ELF-1 (cell line): ENCODE measurements at regions not wholly inside any gene's neighbourhood (a gene's known extent, or its start where the extent isn't known, plus 50 kb on each side); places are given as distances from the start of the nearest gene placed in this dataset.

ENCODE experiments used
- DNase-seq: peaks from one replicate; pipeline ENCODE4 v3.0.0-alpha.2; 2016; ENCODE audit warnings: low read depth, low spot score

DNA sequence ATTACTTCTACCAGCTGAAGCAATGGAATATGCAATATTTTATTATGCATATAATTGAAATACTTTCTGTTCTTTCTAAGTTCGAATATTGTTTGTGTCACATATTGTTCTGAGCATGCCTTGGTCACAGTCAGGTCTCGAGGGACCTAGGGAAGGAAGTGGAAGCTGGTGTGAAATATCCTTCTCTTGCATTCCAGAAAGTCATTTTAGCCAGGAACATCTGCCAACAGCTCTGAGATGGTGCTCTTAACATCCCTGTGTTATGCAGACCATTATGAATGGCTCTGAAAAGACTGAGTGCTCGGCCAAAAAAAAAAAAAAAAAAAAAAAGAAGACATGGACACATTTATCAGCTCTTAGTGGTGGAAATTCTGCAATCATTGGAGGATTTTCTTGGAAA, 132.7 kb upstream of the JAG1 start:
- no peak for DNase-seq

DNA sequence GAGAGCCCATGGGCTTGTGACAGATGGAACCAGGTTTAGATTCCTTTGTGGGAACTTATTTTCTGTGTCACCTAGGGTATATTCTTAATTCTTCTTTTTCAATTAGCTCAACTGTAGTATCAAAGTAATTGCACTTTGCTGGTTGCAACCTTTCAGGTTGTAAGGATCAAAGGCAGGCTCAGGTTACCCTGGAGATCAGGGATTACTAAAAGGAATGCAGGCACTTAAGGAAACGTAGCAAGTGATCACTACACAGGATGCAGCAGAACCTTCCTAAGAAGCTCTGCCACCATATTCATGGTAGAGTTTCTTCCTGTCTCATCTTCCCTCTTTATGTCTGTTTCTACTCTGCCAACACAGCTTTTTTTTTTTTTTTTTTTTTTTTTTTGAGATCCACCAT, 133.2 kb upstream of the JAG1 start:
- DNase-seq, result no peak

DNA sequence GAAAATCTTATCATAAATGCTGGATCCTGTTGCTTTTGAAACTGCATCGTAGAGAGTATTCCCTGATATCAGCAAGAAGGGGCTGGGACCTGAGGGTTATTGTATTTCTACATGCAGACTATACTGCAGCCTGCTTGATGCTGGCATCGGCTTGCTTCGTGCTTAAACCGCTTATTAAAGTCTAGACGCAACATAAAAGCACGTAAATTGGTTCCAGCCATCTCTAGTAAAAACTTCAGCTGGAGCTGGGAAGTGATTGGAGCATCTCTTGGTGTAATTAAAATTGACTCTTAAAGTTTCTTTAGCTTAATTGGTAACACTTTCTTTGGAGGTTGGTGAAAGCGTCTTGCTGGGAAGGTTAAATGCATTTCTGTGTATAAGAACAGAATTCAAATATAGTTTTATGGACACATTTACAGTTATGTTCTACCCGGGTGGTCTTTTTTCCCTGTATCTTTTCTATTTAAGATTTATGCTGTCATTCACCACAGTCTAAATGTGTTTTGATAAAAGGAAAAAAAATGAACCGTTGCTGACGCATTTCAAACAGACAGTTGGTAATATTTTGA, 139.0 kb upstream of the JAG1 start:
- no peak for DNase-seq

DNA sequence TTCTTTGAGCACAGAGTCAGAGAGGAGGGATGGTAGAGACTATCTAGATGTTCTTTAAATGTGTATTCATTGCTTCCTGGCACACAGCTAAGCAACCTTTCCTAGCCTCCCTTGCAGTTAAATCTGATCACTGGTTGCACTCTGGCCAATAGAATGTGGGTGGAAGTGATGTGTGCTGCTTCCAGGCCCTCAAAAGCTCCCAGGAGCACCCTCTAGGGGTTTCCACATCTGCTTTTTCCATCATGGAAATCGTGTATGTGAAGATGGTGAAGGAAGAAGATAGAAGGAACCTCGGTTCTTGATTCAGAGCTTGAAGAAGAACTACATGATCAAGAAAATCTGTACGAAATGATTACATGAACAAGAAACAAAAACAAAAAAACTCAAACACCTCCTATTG, 149.8 kb upstream of the JAG1 start:
- no peak for DNase-seq

DNA sequence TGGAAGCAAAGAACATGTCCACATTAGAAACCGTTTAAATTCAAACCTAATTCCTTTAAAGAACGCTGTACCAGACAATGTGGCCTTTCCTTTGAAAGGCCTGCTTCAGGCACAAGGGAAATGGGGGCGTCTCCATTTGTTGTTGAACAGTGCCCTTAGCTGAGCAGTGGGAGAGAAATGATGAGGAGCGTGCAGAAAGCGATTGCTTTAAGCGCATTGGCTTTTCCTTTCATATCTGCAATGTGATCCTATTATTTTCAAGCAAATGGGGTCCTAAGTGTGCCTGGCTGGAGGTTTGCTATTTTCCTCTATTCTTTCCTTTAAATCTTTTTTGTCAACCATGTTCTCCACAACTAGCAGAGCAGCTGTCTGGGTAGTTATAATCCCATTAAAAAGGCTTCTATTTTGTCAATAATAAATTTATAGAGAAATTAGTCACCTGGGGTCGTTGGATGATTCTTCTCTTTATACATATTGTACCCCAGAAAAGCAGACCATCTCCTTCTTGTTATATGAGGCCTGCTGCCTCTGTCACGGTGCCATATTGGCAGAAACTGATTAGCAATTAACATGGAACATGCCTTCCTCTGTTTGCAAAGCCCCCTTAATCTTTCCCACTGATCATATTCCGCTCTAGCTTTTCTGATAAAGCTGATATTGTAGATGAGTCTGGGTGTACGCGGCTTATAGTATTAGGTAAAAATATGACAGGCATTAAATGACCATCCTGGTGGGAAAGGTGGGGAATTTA, 151.1 kb upstream of the JAG1 start:
- DNase-seq, result no peak

DNA sequence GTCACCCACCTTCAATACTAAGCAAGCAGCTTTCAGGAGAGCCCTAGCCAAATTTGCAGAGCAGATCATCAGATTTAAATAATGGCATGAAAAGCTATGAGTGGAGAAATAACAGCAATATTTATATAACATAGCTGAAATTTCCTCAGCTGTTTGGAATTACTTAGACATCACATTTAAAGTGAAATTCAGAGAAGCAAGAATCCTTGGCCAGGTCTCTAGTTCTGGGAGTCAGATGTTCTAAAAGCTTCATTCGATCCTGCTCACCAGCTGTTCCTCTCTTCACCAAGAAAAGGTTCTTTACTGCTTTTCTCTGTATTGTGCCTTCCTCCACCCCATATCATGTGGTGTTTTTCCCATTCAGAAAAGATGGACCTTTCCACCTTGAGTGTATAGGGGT, 152.3 kb upstream of the JAG1 start:
- no peak for DNase-seq

DNA sequence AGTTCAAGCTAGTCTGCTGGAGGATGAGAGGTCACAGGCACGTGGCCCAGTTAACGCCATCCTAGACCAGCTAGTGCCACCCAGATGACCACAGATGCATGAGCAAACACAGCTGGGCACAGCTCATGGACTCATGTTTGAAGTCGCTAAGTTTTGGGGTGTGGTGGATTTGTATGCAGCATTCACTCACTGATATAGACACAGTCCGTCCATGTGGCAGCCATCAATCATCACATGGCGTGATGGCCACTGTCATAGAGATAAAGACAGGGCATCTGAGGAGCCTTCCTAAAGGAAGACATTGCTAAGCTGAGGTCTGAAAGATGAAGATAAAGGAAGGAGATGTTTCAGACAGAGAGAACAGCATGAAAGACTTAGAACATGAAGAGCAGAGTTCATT, 154.4 kb upstream of the JAG1 start:
- no peak for DNase-seq

DNA sequence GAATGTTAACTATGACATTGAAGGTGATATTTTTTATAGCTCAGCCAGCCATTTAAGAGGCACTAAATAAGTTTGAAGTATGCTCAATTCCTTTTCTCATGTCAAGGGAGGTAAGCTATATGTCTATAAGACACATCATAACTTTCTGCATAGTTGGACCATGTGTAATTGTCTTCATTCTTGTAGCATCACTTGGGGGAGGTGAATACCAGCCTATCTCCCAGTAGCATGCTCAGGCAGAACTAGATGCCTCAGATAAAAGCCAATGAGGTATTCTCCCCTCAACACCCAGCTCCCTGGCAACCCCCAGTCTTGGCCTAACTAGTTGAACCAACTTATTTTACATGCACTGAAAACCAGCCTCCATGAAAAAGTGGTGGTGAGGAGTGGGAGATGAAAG, 158.3 kb upstream of the JAG1 start:
- no peak for DNase-seq

DNA sequence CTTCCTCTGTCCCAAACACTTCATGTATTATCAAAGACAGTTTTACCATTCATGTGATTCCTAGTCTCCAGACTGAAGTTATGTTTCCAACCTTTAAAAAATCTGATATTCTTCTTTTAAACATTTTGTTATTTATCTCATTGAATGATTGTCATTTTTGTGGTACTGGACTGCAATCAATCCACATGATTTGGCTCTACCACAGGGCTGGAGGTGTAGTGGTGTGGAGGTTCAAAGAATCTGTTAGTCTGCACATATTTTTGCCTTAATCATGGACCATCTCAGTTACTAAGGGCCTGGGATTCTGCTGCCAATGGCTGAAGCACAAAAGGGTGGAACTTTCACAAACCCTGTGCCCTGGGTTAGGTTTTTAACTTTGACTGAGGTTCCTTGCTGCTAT, 164.1 kb upstream of the JAG1 start:
- no peak for DNase-seq

DNA sequence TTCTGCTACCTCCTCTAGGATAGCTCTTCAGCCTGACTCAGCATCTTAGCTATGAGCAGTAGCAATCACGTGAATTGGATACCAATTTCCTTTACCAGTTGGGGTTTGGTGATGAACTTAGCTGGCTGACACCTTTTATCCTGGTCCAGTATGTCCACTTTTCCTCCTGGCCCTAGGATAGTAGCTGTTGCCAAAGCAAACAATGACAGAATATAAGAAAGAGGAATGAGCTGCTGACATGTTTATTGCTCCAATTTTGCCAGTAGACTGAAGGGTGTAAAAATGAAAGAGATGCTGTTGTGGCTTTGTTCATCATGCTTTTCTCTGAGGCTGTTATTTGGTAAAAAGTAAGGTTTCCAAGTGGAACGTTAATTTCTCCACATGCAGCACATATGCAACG, 168.3 kb upstream of the JAG1 start:
- DNase-seq, result no peak

DNA sequence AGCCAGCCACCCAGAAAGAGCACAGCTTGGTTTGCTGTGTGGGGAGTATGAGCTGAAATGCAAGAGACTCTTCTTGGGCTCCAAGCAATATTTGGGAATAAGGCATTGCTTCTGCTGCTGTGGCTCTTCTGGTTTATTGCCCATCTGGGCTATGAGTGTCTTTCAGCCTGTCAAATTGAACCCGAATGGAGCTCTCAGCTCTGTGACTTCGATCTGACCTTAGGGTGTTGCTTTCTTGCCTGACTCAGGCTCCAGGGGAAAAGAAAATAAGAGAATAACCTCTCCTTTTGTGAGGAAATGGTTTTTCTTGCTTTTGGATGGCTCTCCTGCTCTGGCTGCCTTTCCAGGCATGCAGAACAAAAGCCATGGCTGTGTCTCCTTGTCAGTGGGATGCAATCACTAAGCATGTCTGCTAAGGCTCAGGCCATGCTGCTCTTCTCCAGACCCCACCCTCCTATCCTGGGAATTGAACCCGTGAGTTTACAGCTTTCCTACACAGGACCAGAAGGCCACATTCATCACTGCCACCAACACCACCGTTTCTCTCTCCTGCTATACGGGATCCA, 169.4 kb upstream of the JAG1 start:
- DNase-seq, result no peak

DNA sequence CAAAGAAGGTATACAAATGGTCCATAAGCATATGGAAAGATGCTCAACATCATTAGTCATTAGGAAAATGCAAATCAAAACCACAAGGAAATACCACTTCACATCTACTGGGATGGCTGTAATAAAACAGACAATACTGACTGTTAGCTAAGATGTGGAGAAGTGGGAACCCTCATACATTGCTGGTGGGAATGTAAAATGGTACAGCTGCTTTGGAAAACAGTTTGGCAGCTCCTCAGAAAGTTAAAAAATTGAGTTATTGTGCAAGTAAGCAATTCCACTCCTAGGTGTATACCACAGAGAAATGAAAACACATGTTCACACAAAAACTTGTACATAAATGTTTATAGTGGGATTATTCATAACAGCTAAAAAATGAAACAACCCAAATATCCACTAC, 173.0 kb upstream of the JAG1 start:
- DNase-seq, result no peak

DNA sequence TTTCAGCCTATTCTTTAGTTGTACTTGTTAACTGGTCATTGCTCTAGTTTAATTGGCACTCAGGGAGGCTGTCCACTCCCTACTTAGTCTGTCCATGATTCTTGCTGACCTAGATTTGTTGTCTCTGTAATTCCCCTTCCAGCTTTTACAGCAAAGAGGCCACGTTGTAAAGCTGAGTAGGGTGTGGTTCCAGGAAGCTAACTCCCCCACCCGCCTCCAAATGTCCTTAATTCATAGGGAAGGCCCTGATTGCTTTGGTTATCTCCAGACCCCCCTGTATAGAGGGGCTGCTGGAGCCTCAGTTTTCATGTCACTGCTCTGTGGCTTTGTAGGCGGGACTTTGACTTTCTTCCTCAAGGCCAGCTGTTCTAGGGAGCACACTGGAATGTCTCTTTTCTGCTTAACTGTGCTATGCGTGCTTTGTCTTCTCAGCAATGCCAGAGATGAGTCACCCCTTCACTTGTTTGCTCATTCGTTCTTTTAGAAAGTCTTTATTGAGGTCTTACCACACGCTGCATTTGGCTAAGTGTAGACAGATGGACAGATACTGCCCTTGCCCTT, 175.1 kb upstream of the JAG1 start:
- peak; percentile 37 for DNase-seq

DNA sequence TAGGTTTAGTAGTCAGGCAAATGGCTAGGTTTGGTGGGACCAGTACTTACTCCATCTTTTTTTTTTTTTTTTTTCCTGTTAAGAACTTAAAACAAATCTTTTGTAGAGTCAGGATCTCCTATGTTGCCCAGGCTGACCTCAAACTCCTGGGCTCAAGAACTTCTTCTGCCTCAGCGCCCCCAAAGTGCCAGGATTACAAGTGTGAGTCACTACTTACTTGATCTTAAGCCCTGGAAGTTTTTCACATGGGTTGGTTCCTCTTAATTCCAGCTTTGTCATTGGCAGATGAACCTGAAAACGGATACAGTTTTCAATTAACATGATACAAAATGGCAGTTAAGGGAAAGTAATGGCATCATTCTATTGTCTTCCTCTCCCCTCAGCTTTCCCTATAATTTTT, 179.4 kb upstream of the JAG1 start:
- DNase-seq, result no peak

DNA sequence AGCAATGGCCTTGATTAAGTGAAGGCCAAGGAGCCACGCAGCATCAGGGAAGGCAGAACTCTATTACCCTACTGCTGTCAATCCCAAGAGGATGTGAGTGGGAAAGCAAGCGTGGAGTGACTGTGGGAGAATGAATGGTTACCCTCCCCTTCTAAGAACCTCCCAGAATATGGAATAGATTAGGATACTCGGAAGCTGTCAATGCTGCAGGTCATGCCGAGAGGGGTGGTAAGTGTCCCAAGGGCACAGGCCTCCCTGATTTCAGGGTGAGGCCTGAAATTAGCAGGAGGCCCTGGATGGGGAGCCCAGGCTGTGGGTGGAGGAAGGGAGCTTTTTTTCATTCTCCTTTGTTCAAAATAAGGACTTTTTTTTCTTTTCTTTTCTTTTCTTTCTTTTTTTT, 179.9 kb upstream of the JAG1 start:
- DNase-seq, result no peak

DNA sequence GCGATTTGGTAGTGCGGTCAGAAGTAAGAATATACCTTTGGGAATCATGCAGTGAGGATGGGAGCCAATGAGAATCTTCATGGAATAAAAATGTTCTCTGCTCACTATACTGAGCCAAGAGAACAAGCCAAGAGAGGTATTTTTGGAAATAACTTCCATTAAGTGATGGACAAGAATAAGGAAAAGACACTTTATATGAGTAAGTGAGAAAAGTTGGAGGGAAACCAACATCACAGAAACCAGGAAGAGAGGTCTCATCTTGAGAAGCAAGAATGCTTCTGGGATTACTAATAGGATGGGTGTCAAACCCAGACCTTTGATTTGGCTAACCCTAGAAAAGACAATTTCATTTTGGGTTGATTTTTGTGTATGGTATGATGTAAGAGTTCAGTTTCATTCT, 181.2 kb upstream of the JAG1 start:
- DNase-seq, result no peak

DNA sequence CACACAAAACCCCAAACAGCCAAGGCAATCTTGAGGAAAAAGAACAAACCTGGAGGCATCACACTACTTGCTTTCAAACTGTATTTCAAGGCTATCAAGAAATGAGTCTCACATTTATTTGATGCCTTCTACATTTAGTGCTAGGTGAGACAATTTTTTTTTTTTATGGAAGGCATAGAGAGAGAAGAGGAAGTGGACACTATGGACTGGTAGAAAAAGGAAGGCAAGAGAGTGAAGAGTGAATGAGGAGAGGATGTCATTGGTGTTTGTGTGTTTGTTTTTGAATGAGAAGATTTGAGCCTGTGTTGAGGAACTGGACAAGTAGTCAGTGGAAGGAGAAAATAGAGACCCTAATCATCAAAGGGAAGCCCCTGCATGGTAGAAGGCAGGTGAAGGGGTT, 182.0 kb upstream of the JAG1 start:
- DNase-seq, result no peak

DNA sequence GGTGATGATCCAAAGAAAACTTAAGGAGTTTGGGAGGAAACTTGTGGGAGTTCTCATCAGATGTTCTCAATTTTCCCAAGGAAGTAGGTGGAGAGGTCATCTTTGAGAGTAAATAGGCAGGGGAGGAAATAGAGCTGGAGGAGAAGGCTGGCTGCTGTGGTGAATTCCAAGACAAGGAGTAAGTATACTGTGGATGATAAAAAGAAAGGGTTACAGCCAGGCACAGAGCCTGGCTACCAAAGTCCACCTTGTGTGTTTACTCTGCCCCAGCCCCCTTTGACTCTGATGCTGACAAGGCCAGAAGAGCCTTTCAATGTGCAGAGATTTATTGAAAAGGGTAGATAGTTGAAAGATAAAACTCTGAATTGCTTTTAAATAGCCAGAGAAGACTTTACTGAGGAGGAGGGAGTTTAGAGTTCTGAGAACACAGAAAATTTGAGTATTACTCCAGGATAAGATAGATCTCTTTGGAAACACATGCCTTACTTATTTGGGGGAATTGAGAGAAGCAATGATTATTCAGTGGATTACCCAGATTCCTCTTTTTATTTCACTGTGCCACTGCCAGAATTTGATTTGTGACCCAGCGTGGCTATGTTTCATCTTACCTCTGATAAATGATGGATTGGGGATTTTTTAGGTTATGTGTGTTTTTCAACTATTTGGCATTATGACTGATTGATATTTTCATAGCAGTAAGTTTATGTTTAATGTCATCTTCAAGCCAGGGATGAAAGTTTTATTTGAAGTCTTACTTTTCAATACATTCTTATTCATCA, 182.6 kb upstream of the JAG1 start:
- DNase-seq, result no peak

DNA sequence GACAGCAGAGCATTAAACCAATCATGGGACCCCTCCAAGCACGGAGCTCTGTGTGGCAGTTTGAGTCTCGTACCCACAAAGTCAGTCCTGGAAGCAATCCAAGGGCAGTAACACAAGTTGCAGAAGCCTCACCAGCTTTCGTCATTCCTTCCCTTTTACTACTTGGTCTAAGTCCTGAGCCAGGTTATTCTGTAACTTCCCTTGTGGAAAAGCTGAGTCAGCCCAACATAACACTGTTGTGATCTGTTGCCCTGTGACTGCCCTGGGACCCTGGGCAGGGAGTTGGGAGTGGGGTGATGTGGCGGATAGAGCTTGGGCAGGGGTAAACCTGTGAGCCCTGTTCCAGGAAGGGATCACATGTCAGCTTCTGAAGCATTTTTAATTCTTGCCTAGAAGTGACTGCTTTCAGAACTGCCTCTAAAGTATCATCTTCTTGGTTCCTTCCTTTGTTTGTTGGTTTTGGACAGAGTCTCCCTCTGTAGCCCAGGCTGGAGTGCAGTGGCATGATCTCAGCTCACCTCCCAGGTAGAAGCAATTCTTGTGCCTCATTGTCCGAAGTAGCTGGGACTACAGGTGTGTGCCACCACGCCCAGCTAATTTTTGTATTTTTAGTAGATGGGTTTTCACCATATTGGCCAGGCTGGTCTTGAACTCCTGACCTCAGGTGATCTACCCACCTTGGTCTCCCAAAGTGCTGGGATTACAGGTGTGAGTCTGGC, 183.7 kb upstream of the JAG1 start:
- DNase-seq, result no peak

DNA sequence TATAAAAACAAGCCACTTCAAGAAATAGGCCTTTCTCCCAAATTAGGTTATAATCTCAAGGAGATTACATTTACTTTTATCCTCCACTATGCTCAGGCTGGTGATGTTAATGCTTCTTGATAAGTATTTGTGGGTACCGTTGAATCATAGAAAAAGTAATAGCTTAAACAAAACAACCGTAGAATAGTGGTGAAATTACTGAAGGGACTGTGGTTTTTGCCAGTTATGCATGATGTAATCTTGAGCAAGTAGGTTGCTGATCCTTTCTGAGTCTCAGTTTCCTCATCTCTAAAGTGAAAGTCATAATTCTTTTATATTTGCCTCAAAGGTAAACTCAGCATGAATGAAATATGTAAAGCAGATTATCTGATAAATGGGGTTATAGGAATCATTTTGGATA, 187.3 kb upstream of the JAG1 start:
- no peak for DNase-seq

DNA sequence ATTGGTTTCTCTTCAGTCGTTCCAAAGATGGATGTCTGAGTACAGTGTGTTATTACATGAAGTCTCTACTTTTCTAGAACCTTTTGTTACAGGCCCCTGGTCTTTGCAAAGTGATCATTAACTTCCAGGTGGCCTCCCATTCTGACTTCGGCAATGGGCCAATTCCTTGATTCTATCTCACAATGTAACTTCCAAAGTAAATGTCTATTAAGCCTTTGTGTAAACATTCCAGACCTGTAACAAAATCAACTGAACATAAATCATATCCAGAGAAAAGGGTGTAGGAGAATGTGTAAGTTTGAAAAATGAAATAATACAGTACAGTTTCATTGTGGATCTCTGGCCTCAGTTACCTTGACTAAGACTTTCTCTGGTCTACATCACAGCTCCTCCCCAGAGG, 187.8 kb upstream of the JAG1 start:
- DNase-seq, result no peak
